GM21619 (cell line): ENCODE measurements at regions not wholly inside any gene's neighbourhood (a gene's known extent, or its start where the extent isn't known, plus 50 kb on each side); places are given as distances from the start of the nearest gene placed in this dataset.

Source experiments
- ATAC-seq: cut with Tn5 transposase; IDR thresholded peaks from one replicate; pipeline ENCODE4 v1.9.1; 2021; ENCODE audit not compliant: unreplicated experiment

- no peak for ATAC-seq
Measured at GRCh38 chr13:33891196-33891742, 73.3 kb downstream of the RFC3 start.

- ATAC-seq = no peak
Measured at GRCh38 chr13:33893559-33893958, 75.6 kb downstream of the RFC3 start.

- ATAC-seq = no peak
Measured at GRCh38 chr13:33904431-33904830, 86.5 kb downstream of the RFC3 start.

GRCh38 chr13:33908116-33908515 is 90.2 kb downstream of the RFC3 start:
- no peak for ATAC-seq

GRCh38 chr13:33910255-33910654 is 92.3 kb downstream of the RFC3 start:
- no peak for ATAC-seq

- ATAC-seq = no peak
Measured at GRCh38 chr13:33911521-33911920, 93.6 kb downstream of the RFC3 start.

GRCh38 chr13:33913829-33914228 is 95.9 kb downstream of the RFC3 start:
- ATAC-seq = no peak

- no peak for ATAC-seq
Measured at GRCh38 chr13:33917190-33917589, 99.2 kb downstream of the RFC3 start.

- ATAC-seq = no peak
Measured at GRCh38 chr13:33918199-33918932, 100.4 kb downstream of the RFC3 start.

GRCh38 chr13:33919120-33919519 is 101.2 kb downstream of the RFC3 start:
- no peak for ATAC-seq

GRCh38 chr13:33925563-33925962 is 107.6 kb downstream of the RFC3 start:
- ATAC-seq = no peak

GRCh38 chr13:33927315-33927714 is 109.4 kb downstream of the RFC3 start:
- no peak for ATAC-seq

GRCh38 chr13:33931397-33932311 is 113.7 kb downstream of the RFC3 start:
- ATAC-seq = no peak

- ATAC-seq = no peak
Measured at GRCh38 chr13:33932769-33933406, 114.9 kb downstream of the RFC3 start.

- ATAC-seq = no peak
Measured at GRCh38 chr13:33933810-33934209, 115.9 kb downstream of the RFC3 start.

- ATAC-seq = no peak
Measured at GRCh38 chr13:33934343-33934742, 116.4 kb downstream of the RFC3 start.

- no peak for ATAC-seq
Measured at GRCh38 chr13:33934951-33935371, 117.0 kb downstream of the RFC3 start.

GRCh38 chr13:33935969-33936368 is 118.0 kb downstream of the RFC3 start:
- no peak for ATAC-seq

- no peak for ATAC-seq
Measured at GRCh38 chr13:33937373-33938098, 119.6 kb downstream of the RFC3 start.

GRCh38 chr13:33940256-33940655 is 122.3 kb downstream of the RFC3 start:
- no peak for ATAC-seq

- ATAC-seq = no peak
Measured at GRCh38 chr13:33940898-33941297, 122.9 kb downstream of the RFC3 start.
